ENCODE measurements at regions not wholly inside any gene's neighbourhood (a gene's known extent, or its start where the extent isn't known, plus 50 kb on each side); places are given as distances from the start of the nearest gene placed in this dataset.
A peak's percentile ranks its signal among the peaks of the same experiment; 100 is the strongest.

- no peak overlapping the region for H3K9ac ChIP-seq (ENCODE audit: insufficient read depth in 1 of 2, low read length in 2 of 2)
- H3K27me3 ChIP-seq (ENCODE audit: control insufficient read depth in 3 of 3, insufficient read depth in 3 of 3, low read length in 2 of 3), result no peaks in the 10 kb centered on the region
- no peaks in the 10 kb centered on the region for H3K9me3 ChIP-seq (ENCODE audit: control insufficient read depth in 4 of 4, insufficient read depth in 3 of 4, low read length in 3 of 4)
- peaks cover 0 to 14% (median 4%) of the 10 kb centered on the region in 5 donors for H3K4me1 ChIP-seq (ENCODE audit: control insufficient read depth in 5 of 5, insufficient read depth in 5 of 5, low read length in 5 of 5)
- no peak for TF ChIP-seq CTCF (IDR thresholded peaks at IDR 0.05; ENCODE audit: control extremely low read depth, extremely low read depth)
- no peak for ATAC-seq (ENCODE audit: insufficient read depth, low FRiP score)
- H3K27ac ChIP-seq (ENCODE audit: low read depth in 1 of 2, low read length in 1 of 2), result no peak overlapping the region
- 83 to 86% methylated on average over 21 to 22 of the region's 22 CpGs for WGBS, 2 donors
- no peak overlapping the region for H3K4me3 ChIP-seq
- no peak for DNase-seq
- H3K36me3 ChIP-seq (ENCODE audit: control insufficient read depth in 4 of 4, insufficient read depth in 4 of 4, low read length in 4 of 4), result no peaks in the 10 kb centered on the region
Measured at GRCh38 chr10:131722525-131723264, 178.1 kb upstream of the PPP2R2D start.

GRCh38 chr10:131723297-131724168, 177.3 kb upstream of the PPP2R2D start:
- WGBS, 2 donors, result 85 to 92% methylated on average over 20 of the region's 20 CpGs
- ATAC-seq (ENCODE audit: insufficient read depth, low FRiP score) (no peak), DNase-seq (no peak)
- H3K36me3 ChIP-seq (ENCODE audit: control insufficient read depth in 4 of 4, insufficient read depth in 4 of 4, low read length in 4 of 4), result no peaks in the 10 kb centered on the region
- no peaks in the 10 kb centered on the region for H3K27me3 ChIP-seq (ENCODE audit: control insufficient read depth in 3 of 3, insufficient read depth in 3 of 3, low read length in 2 of 3)
- H3K4me1 ChIP-seq (ENCODE audit: control insufficient read depth in 5 of 5, insufficient read depth in 5 of 5, low read length in 5 of 5), result peaks cover 0 to 14% (median 4%) of the 10 kb centered on the region in 5 donors
- H3K27ac ChIP-seq (ENCODE audit: low read depth in 1 of 2, low read length in 1 of 2), result no peak overlapping the region
- H3K4me3 ChIP-seq, result no peak overlapping the region
- H3K9me3 ChIP-seq (ENCODE audit: control insufficient read depth in 4 of 4, insufficient read depth in 3 of 4, low read length in 3 of 4), result no peaks in the 10 kb centered on the region
- TF ChIP-seq CTCF (IDR thresholded peaks at IDR 0.05; ENCODE audit: control extremely low read depth, extremely low read depth), result no peak
- no peak overlapping the region for H3K9ac ChIP-seq (ENCODE audit: insufficient read depth in 1 of 2, low read length in 2 of 2)

GRCh38 chr10:131724169-131724545, 176.7 kb upstream of the PPP2R2D start:
- peaks cover 0 to 14% (median 4%) of the 10 kb centered on the region in 5 donors for H3K4me1 ChIP-seq (ENCODE audit: control insufficient read depth in 5 of 5, insufficient read depth in 5 of 5, low read length in 5 of 5)
- WGBS, 2 donors, result 75 to 80% methylated on average over 10 of the region's 10 CpGs
- ATAC-seq (ENCODE audit: insufficient read depth, low FRiP score), result no peak
- TF ChIP-seq CTCF (IDR thresholded peaks at IDR 0.05; ENCODE audit: control extremely low read depth, extremely low read depth), result no peak
- H3K9me3 ChIP-seq (ENCODE audit: control insufficient read depth in 4 of 4, insufficient read depth in 3 of 4, low read length in 3 of 4), result no peaks in the 10 kb centered on the region
- no peaks in the 10 kb centered on the region for H3K27me3 ChIP-seq (ENCODE audit: control insufficient read depth in 3 of 3, insufficient read depth in 3 of 3, low read length in 2 of 3)
- H3K4me3 ChIP-seq, result no peak overlapping the region
- peak in 1 of 3 donors; percentile 6 for DNase-seq
- no peaks in the 10 kb centered on the region for H3K36me3 ChIP-seq (ENCODE audit: control insufficient read depth in 4 of 4, insufficient read depth in 4 of 4, low read length in 4 of 4)
- no peak overlapping the region for H3K9ac ChIP-seq (ENCODE audit: insufficient read depth in 1 of 2, low read length in 2 of 2)
- no peak overlapping the region for H3K27ac ChIP-seq (ENCODE audit: low read depth in 1 of 2, low read length in 1 of 2)
